ENCODE measurements at regions not wholly inside any gene's neighbourhood (a gene's known extent, or its start where the extent isn't known, plus 50 kb on each side); places are given as distances from the start of the nearest gene placed in this dataset.

- TF ChIP-seq, protein P1, sequence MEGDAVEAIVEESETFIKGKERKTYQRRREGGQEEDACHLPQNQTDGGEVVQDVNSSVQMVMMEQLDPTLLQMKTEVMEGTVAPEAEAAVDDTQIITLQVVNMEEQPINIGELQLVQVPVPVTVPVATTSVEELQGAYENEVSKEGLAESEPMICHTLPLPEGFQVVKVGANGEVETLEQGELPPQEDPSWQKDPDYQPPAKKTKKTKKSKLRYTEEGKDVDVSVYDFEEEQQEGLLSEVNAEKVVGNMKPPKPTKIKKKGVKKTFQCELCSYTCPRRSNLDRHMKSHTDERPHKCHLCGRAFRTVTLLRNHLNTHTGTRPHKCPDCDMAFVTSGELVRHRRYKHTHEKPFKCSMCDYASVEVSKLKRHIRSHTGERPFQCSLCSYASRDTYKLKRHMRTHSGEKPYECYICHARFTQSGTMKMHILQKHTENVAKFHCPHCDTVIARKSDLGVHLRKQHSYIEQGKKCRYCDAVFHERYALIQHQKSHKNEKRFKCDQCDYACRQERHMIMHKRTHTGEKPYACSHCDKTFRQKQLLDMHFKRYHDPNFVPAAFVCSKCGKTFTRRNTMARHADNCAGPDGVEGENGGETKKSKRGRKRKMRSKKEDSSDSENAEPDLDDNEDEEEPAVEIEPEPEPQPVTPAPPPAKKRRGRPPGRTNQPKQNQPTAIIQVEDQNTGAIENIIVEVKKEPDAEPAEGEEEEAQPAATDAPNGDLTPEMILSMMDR (IDR thresholded peaks at IDR 0.05) = no peak
- TF ChIP-seq SMC3 (IDR thresholded peaks at IDR 0.05) (no peak), MAFK (IDR thresholded peaks at IDR 0.05; ENCODE audit: partially characterized antibody) (no peak), HOXA7 (CRISPR knock-in tag; IDR thresholded peaks at IDR 0.05) (no peak), RAD21 (conservative IDR thresholded peaks at IDR 0.05 in 1 of 2, IDR thresholded peaks at IDR 0.05 in 1 of 2) (no peak), ZFP36 (IDR thresholded peaks at IDR 0.05; ENCODE audit: borderline replicate concordance, partially characterized antibody) (no peak), ZC3H11A (IDR thresholded peaks at IDR 0.05) (no peak), JUN (IDR thresholded peaks at IDR 0.05) (no peak), MYC (IDR thresholded peaks at IDR 0.05; ENCODE audit: borderline replicate concordance, low read length) (no peak)
These were observed 151.6 kb downstream of the ZNF486 start for GRCh38 chr19:20318616-20319015.
